GM12873 (cell line): ENCODE measurements at regions not wholly inside any gene's neighbourhood (a gene's known extent, or its start where the extent isn't known, plus 50 kb on each side); places are given as distances from the start of the nearest gene placed in this dataset.

Experiments
- TF ChIP-seq, protein P1 (sequence below): IDR thresholded peaks from 2 replicates; pipeline ENCODE4 v1.5.1; 2012; ENCODE audit warnings: low read depth, mild to moderate bottlenecking, moderate library complexity, low read length, control low read depth; ENCODE audit not compliant: insufficient read depth; ENCODE audit errors: missing control alignments

DNA sequence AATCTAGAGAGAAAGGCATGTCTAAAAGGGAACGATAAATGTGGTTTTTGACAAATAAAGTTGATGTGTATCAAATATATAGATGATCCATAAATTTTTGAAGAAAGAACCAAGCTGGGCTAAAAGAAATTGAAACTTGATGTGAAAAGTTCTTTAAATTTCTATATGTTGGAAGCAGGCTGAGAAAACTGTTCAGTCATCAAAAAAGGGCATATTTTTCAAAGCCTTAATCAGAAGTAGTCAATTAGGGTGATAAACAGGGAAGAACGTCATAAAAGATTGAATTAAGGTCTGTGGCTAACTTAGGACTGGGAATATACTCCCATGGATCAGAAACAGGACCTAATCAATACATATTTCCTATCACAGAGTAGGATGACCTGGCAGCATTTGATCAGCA is 211.4 kb upstream of the ZRANB2 start:
- TF ChIP-seq, protein P1, sequence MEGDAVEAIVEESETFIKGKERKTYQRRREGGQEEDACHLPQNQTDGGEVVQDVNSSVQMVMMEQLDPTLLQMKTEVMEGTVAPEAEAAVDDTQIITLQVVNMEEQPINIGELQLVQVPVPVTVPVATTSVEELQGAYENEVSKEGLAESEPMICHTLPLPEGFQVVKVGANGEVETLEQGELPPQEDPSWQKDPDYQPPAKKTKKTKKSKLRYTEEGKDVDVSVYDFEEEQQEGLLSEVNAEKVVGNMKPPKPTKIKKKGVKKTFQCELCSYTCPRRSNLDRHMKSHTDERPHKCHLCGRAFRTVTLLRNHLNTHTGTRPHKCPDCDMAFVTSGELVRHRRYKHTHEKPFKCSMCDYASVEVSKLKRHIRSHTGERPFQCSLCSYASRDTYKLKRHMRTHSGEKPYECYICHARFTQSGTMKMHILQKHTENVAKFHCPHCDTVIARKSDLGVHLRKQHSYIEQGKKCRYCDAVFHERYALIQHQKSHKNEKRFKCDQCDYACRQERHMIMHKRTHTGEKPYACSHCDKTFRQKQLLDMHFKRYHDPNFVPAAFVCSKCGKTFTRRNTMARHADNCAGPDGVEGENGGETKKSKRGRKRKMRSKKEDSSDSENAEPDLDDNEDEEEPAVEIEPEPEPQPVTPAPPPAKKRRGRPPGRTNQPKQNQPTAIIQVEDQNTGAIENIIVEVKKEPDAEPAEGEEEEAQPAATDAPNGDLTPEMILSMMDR = no peak

DNA sequence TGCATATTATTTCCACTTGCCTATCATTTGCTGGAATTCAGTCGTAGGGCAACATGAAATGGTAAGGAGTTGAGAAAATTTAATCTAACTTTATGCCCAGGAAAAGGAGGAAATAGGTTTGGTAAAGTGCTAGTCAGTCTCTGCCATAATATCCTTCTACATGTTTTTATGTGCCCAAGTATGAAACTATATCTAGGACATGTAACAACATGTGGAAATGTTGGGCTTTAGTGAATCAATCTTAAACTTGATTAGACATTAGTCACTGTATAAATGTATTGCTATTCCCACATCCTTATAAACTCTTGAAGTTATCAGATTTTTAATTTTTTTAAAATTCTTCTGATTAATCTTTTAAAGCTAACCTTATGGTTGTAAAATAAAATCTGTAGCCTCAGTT is 204.7 kb upstream of the ZRANB2 start:
- TF ChIP-seq, protein P1 = no peak

DNA sequence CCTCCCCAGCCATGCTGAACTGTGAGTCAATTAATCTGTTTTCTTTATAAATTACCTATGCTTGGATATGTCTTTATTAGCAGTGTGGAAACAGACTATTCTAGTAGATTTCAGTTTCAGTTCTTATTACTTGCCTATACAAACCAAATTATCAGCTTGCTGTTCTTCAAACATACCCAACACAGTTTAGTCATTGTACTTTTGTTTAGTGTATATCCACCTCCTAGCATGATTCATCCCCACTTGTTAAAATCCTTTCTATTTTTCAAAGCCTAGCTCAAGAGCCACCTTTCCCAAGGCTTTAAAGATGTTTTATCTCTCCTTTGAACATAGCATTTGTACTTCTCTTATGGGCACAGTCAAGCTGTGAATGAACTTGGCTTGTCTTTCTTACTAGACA is 195.6 kb upstream of the ZRANB2 start:
- TF ChIP-seq, protein P1 = no peak

DNA sequence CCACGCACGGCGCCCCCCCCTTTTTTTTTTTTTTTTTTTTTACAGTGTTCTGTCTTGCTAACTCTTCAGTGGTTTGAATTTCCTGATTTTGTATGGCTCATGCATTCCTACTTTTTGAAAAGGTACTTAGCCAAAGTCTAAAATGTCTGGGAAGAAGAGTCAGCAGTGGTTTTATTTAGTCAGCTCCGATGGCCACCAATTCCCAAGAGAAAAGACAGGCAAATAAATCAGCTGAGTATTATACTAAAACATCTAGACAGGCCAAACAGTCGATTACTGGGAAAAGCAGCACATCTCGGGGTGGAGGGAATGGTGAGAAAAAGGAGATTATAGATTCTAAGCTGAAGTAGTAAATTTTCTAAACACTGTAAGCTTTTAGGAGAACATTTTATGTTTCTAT is 192.5 kb upstream of the ZRANB2 start:
- TF ChIP-seq, protein P1 = no peak

DNA sequence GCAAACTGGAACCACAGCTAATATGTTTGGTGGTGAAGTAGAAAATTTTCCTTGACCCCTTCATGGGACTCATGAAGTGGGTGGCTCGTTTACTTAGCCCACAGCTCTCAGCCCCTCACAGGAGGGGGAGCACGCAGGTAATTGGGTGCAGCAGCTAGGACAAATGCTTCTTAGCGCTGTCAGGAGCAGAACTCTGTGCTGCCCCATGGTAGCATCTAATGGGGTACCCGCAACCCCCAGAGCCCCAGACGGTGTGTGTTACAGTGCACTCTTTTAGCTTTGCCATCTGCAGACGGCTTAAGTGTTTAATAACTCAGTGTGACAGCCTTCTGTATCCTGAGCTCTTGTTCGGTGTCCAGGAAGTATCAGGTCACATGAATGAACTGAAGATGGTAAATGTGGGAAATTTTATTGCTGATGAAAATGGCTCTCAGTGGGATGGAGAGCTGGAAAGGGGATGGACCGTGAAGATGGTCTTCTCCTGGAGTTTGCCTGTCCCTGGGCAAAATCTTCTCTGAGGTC is 189.6 kb upstream of the ZRANB2 start:
- TF ChIP-seq, protein P1 = no peak

DNA sequence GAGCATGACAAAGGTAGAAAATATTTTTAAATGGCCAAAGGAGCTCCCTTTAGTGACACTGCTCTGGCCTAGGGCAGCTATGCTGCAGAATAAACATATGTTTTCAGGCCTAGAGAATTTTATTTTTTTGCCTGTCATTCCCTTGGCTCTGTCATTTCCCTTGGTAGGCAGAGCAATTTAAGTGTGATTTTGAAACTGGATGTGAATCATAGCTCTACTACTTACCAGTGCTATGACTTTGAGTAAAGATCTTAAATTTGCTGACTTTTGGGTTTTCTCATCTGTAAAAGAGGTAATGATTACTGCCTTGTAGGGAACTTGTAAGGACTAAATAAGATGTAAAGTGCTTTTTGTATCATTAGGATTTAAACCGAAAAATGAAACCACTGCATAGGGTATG is 189.0 kb upstream of the ZRANB2 start:
- TF ChIP-seq, protein P1 = no peak

DNA sequence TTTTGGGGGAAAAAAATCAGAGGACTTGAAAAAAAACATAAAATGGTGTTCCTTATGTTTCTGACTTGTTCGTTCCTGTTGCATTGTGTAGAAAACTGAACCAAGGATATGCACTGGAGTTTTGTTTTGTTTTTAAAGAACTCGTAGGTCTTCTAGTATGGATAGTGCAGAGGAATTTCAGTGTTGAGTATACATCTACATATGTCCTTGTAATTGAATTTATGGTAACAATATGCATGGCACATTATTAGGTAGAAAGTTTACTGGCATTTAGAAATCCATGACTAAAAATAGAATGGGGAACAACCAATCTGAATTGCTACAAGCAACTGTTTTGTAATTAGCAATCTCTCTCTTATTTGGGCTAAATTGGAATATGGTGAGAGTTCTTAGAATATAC is 188.3 kb upstream of the ZRANB2 start:
- TF ChIP-seq, protein P1 = no peak
